SK-N-SH treated with all-trans-retinoic acid at 6 μM for 48 hours (cell line): ENCODE measurements at regions not wholly inside any gene's neighbourhood (a gene's known extent, or its start where the extent isn't known, plus 50 kb on each side); places are given as distances from the start of the nearest gene placed in this dataset.

Experiments
- ARNTL ChIP-seq: fragments of 450-650 bp; formaldehyde crosslinking; IDR thresholded peaks from 2 replicates; pipeline ENCODE4 v1.5.0; 2020; ENCODE audit warnings: low read depth, mild to moderate bottlenecking, moderate library complexity, borderline replicate concordance
- CREB5 ChIP-seq: fragments of 250-450 bp; sonication (Bioruptor Pico); IDR thresholded peaks from 2 replicates; pipeline ENCODE4 v1.5.1; 2020; ENCODE audit warnings: low read depth, mild to moderate bottlenecking, moderate library complexity
- ISL1 ChIP-seq: fragments of 250-450 bp; sonication (Bioruptor Pico); IDR thresholded peaks from 2 replicates; pipeline ENCODE4 v2.1.2; 2022; ENCODE audit warnings: mild to moderate bottlenecking, moderate library complexity
- OSR1 ChIP-seq: fragments of 250-450 bp; sonication (Bioruptor Pico); IDR thresholded peaks from 2 replicates; pipeline ENCODE4 v1.8.0; 2022; ENCODE audit warnings: moderate library complexity, mild to moderate bottlenecking, inconsistent platforms
- PPARA ChIP-seq: fragments of 250-450 bp; sonication (Bioruptor Pico); IDR thresholded peaks from 2 replicates; pipeline ENCODE4 v1.5.0; 2020; ENCODE audit warnings: mild to moderate bottlenecking, borderline replicate concordance
- TOX ChIP-seq: fragments of 250-450 bp; sonication (Bioruptor Pico); IDR thresholded peaks from 2 replicates; pipeline ENCODE4 v1.8.0; 2021; ENCODE audit warnings: mild to moderate bottlenecking, moderate library complexity, borderline replicate concordance
- ZNF70 ChIP-seq: fragments of 450-650 bp; formaldehyde crosslinking; IDR thresholded peaks from 2 replicates; pipeline ENCODE4 v1.5.0; 2020; ENCODE audit warnings: mild to moderate bottlenecking, moderate library complexity
- TF ChIP-seq, protein P1 (sequence below): fragments of 250-450 bp; sonication (Bioruptor Pico); IDR thresholded peaks from 2 replicates; pipeline ENCODE4 v1.8.0; 2020; ENCODE audit warnings: mild to moderate bottlenecking, moderate library complexity, borderline replicate concordance

DNA sequence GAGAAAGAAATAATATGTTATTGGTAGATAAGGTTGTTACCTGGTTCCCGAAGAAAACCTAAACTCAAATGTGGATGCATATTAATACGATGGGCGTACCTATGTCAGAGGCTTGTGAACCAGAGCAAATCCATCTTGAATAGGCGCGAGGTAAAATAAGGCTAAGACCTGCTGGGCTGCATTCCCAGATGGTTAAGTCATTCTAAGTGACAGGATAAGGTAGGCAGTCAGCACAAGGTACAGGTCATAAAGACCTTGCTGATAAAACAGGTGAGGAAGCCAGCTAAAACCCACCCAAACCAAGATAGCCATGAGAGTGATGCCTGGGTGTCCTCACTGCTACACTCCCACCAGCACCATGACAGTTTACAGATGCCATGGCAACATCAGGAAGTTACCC is 1400.1 kb downstream of the CDH8 start:
- TF ChIP-seq ARNTL (CRISPR knock-in tag) (no peak), ZNF70 (CRISPR knock-in tag) (no peak), CREB5 (no peak), OSR1 (no peak), ISL1 (CRISPR knock-in tag) (no peak), TOX (no peak), PPARA (CRISPR knock-in tag) (no peak)
- TF ChIP-seq, protein P1, sequence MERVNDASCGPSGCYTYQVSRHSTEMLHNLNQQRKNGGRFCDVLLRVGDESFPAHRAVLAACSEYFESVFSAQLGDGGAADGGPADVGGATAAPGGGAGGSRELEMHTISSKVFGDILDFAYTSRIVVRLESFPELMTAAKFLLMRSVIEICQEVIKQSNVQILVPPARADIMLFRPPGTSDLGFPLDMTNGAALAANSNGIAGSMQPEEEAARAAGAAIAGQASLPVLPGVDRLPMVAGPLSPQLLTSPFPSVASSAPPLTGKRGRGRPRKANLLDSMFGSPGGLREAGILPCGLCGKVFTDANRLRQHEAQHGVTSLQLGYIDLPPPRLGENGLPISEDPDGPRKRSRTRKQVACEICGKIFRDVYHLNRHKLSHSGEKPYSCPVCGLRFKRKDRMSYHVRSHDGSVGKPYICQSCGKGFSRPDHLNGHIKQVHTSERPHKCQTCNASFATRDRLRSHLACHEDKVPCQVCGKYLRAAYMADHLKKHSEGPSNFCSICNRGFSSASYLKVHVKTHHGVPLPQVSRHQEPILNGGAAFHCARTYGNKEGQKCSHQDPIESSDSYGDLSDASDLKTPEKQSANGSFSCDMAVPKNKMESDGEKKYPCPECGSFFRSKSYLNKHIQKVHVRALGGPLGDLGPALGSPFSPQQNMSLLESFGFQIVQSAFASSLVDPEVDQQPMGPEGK (CRISPR knock-in tag): no peak
